ENCODE measurements at regions not wholly inside any gene's neighbourhood (a gene's known extent, or its start where the extent isn't known, plus 50 kb on each side); places are given as distances from the start of the nearest gene placed in this dataset.
A peak's percentile ranks its signal among the peaks of the same experiment; 100 is the strongest.

DNA sequence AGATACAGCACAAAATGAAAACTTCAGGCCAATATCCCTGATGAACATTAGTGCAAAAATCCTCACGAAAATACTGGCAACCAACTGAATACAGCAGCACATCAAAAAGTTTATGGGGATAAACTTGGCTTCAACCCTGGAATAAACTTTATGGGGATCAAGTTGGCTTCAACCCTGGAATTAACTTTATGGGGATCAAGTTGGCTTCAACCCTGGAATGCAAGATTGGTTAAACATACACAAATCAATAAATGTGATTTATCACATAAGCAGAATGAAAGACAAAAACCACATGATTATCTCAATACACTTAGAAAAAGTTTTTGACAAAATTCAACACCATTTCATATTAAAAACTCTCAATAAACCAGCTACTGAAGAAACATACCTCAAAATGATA, 213.7 kb upstream of the DMRTA1 start:
- Histone ChIP-seq H3K36me3 (no peaks in the 10 kb centered on the region), H3K4me3 (replicated peaks in 1 of 3) (no peak overlapping the region), H3K9me3 (no peaks in the 10 kb centered on the region), H3K4me1 (no peaks in the 10 kb centered on the region), H3K27me3 (no peaks in the 10 kb centered on the region), H3K27ac (no peak overlapping the region)
- intact Hi-C loops (cut with DNase I), result loop anchor here (10.0 kb wide), 1 partner anchor 428 kb away; the partner anchor contains the start of gene MTAP
- WGBS, 2 donors, result 74 to 90% methylated on average over 1 of the region's 1 CpG
- DNase-seq, result no peak
- TF ChIP-seq, protein P1, sequence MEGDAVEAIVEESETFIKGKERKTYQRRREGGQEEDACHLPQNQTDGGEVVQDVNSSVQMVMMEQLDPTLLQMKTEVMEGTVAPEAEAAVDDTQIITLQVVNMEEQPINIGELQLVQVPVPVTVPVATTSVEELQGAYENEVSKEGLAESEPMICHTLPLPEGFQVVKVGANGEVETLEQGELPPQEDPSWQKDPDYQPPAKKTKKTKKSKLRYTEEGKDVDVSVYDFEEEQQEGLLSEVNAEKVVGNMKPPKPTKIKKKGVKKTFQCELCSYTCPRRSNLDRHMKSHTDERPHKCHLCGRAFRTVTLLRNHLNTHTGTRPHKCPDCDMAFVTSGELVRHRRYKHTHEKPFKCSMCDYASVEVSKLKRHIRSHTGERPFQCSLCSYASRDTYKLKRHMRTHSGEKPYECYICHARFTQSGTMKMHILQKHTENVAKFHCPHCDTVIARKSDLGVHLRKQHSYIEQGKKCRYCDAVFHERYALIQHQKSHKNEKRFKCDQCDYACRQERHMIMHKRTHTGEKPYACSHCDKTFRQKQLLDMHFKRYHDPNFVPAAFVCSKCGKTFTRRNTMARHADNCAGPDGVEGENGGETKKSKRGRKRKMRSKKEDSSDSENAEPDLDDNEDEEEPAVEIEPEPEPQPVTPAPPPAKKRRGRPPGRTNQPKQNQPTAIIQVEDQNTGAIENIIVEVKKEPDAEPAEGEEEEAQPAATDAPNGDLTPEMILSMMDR (IDR thresholded peaks at IDR 0.05), result no peak
- no peak for TF ChIP-seq POLR2A (IDR thresholded peaks at IDR 0.05)

DNA sequence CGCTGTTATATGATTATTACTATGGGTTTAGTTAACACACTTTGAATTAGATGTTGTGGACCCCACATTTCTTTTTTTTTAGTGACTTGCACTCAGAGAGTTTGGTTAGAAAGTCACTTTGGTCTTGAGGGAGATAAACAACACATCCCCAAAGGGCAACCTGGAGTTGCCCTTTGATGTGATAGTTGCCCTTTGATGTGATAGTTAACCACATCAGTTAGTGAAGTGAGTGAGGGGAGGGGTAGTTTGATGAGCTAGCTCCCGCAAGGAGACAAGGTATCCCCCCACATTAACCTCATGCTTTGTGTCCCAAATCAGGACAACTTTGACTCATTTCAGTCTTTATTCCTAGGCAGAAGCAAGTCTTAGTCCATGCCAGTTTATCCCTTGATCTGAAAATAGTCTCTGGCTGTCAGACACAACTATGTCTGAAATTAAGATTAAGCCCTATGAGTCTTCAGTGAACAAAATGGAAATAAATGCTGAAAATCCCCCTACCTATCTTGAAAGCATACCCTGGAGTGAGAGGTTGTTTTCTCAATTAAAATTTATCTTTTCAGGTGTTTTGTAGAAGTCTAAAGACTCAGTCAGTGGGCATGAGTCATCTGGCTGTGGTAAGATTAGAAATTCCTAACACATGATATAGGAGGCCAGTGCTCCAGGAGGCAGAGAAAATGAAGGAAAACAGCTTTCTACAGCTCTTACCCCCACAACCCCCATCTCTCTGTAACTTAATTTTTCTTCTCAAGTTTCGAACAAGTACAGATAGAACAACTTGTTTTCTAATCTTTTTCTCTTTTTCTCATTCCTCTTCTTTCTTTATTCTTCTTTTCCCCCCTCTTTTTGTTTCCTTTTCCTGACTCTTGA, 208.9 kb upstream of the DMRTA1 start:
- intact Hi-C loops (cut with DNase I), result loop anchor here (10.0 kb wide), 1 partner anchor 433 kb away; the partner anchor contains the start of gene MTAP
- H3K27ac ChIP-seq, result no peak overlapping the region

DNA sequence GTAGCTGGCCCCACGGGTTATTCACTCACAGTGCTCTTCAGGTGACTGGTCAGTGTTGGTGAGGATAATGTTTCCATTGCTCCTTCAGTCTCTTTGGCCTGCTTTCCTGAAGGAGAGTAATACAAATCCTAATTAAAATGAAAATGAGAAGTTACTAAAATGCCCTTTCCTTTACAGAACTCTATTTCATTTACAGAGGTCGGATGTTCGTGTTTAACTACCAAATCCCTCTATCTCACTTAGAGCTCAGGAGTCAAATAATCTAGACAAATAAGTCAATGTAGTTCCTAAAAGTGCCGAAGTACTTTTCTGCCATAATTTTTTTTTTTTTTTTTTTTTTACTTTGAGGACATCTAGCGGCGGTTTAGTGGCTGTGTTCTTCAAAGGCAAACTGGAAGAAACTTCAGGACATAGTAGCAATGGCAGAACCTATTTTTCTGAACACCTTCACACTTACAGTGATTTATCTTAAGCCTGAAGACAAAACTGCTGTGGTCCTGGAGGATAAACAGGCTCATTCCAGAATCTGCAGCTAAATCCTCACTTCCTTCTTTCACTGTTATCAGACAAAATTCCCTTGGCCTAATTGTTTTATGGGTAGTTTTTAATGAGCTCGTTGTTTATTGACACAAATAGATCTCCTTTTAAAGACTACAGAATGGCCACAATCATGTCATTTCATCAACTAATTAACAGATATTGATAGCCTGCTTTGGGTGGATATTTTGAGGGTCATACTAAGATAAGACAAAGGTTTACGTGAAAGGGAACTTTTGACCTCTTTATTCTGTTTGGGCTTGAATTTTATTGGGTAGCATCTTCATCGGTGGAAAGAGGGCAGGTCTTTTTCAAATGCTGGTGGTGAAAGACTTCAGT, 207.6 kb upstream of the DMRTA1 start:
- no peaks in the 10 kb centered on the region for H3K27me3 ChIP-seq
- intact Hi-C loops (cut with DNase I), result loop anchor here (10.0 kb wide), 1 partner anchor 434 kb away; the partner anchor contains the start of gene MTAP
- no peaks in the 10 kb centered on the region for H3K36me3 ChIP-seq
- TF ChIP-seq POLR2A (IDR thresholded peaks at IDR 0.05), result no peak
- TF ChIP-seq, protein P1 (IDR thresholded peaks at IDR 0.05), result peak in 3 of 6 experiments; percentile 7 to 36 (median 24)
- H3K9me3 ChIP-seq, result no peaks in the 10 kb centered on the region
- 25 to 32% methylated on average over 9 of the region's 9 CpGs for WGBS, 2 donors
- DNase-seq, result no peak
- H3K27ac ChIP-seq, result no peak overlapping the region
- no peak overlapping the region for H3K4me3 ChIP-seq (replicated peaks in 1 of 3)
- no peaks in the 10 kb centered on the region for H3K4me1 ChIP-seq

More for the DNA sequence above, 208.9 kb upstream of the DMRTA1 start:
- H3K4me1 ChIP-seq, result no peaks in the 10 kb centered on the region
- no peaks in the 10 kb centered on the region for H3K9me3 ChIP-seq
- no peak for DNase-seq
- TF ChIP-seq, protein P1 (IDR thresholded peaks at IDR 0.05), result no peak
- no peak for TF ChIP-seq POLR2A (IDR thresholded peaks at IDR 0.05)
- H3K27me3 ChIP-seq, result no peaks in the 10 kb centered on the region
- no peaks in the 10 kb centered on the region for H3K36me3 ChIP-seq
- WGBS, 2 donors, result 93 to 97% methylated on average over 3 of the region's 3 CpGs
- H3K4me3 ChIP-seq (replicated peaks in 1 of 3), result no peak overlapping the region

DNA sequence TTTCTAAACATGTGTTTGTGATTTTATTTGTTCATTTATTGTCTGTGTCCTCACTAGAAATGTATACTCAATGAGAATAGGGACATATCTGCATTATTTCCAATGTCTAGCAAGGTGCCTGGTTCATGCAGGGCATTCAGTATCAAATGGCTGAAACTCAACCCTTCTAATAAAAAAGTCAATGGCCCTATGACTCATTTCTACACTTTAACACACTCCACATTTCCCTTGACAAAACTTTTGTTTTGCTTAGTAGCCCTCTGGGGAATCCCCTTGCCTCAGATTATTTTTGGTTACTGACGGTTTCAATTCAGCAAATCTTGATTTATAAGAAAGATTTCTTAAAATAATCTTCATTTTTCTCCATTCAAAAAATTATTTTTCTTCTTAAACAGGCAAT, 206.0 kb upstream of the DMRTA1 start:
- Histone ChIP-seq H3K4me3 (replicated peaks in 1 of 3) (no peak overlapping the region), H3K36me3 (no peaks in the 10 kb centered on the region), H3K27ac (no peak overlapping the region), H3K9me3 (no peaks in the 10 kb centered on the region), H3K4me1 (no peaks in the 10 kb centered on the region), H3K27me3 (no peaks in the 10 kb centered on the region)
- no peak for DNase-seq
- 28 to 55% methylated on average over 1 of the region's 1 CpG for WGBS, 2 donors
- intact Hi-C loops (cut with DNase I), result no loop called here
- TF ChIP-seq, protein P1 (IDR thresholded peaks at IDR 0.05), result no peak
- TF ChIP-seq POLR2A (IDR thresholded peaks at IDR 0.05), result no peak

Measured in thyroid gland (tissue), 4 donors.